HG03097 (cell line): ENCODE measurements at regions not wholly inside any gene's neighbourhood (a gene's known extent, or its start where the extent isn't known, plus 50 kb on each side); places are given as distances from the start of the nearest gene placed in this dataset.
"Not testable (repeated sequence)": the region's sequence is repeated elsewhere in the genome, so short reads cannot be mapped to it uniquely, and the experiment has no call there.

ENCODE experiments used
- ATAC-seq: cut with Tn5 transposase; IDR thresholded peaks from one replicate; pipeline ENCODE4 v1.9.1; 2021; ENCODE audit not compliant: unreplicated experiment, low FRiP score

DNA sequence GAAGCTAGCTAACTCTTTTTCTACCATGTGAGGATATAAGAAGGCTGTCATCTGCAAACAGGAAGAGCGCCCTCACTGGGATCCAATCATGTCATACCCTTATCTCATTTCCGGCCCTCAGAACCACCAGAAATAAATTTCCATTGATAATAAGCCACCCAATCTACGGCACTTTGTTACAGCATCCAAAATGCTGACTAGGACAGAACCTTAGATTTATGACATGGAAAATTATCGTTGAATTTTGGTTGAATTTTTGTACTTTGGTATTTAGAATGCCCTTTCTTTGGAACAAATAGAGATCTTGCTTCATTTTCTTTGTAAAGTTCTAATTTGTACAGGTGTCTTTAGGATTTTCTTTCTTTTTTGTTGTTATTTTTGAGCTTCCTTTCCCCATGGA is 53.3 kb upstream of the CYLC2 start:
- no peak for ATAC-seq

GRCh38 chr9:102922526-102922925 is 72.6 kb upstream of the CYLC2 start:
- ATAC-seq, result no peak

GRCh38 chr9:102911185-102911584 is 83.9 kb upstream of the CYLC2 start:
- no peak for ATAC-seq

DNA sequence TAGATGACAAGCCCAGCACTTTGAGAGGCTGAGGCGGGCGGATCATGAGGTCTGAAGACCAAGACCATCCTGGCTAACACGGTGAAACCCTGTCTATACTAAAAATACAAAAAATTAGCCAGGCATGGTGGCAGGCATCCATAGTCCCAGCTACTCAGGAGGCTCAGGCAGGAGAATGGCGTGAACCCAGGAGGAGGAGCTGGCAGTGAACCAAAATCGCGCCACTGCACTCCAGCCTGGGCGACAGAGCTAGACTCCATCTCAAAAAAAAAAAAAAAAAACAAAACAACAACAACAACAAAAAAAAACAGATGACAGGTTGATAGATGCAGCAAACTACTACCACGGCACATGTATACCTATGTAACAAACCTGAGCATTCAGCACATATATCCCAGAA is 89.3 kb upstream of the CYLC2 start:
- ATAC-seq, result not testable (repeated sequence)

- no peak for ATAC-seq
These were observed 103.1 kb upstream of the CYLC2 start for GRCh38 chr9:102892025-102892424.

DNA sequence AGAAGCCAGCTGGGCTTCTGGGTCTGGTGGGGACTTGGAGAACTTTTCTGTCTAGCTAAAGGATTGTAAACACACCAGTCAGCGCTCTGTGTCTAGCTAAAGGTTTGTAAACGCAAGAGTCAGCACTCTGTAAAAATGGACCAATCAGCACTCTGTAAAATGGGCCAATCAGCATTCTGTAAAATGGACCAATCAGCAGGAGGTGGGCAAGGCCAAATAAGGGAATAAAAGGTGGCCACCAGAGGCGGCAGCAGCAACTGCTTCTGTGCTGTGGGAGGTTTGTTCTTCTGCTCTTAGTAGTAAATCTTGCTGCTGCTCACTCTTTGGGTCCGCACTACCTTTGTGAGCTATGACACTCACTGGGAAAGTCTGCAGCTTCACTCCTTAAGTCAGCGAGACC is 106.4 kb upstream of the CYLC2 start:
- ATAC-seq, result not testable (repeated sequence)

- no peak for ATAC-seq
These were observed 119.4 kb upstream of the CYLC2 start for GRCh38 chr9:102875687-102876086.

GRCh38 chr9:102867488-102867887 is 127.6 kb upstream of the CYLC2 start:
- ATAC-seq, result no peak

- ATAC-seq, result no peak
These were observed 132.7 kb upstream of the CYLC2 start for GRCh38 chr9:102862478-102862877.

- ATAC-seq, result no peak
These were observed 139.5 kb upstream of the CYLC2 start for GRCh38 chr9:102855641-102856040.

DNA sequence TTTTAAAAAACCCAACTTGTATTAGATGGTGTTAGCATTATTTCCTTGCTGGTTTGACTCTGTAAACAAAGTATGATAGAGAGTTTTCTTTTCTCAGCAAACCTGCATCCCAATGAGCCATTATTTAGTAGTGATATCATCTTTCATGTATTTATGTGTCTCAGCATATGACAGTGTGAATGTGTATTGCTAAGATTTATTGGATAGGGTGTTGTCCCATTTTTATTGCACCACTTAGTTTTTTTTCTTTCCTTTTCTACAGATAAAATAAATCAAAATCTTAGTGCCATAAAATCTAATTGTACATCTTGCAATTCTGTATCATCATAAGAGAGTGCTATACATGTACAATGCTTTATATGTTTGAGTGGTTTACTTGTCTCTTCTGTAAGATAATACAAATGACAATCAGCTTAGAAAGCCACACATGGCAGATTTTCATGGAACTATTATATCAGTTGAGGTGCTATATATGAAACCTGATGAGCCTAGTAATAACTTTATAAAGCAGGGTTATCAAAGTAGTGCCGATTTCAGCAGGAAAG is 149.2 kb upstream of the CYLC2 start:
- ATAC-seq, result no peak

GRCh38 chr9:102844716-102845115 is 150.4 kb upstream of the CYLC2 start:
- no peak for ATAC-seq

GRCh38 chr9:102842423-102842822 is 152.7 kb upstream of the CYLC2 start:
- ATAC-seq, result no peak

DNA sequence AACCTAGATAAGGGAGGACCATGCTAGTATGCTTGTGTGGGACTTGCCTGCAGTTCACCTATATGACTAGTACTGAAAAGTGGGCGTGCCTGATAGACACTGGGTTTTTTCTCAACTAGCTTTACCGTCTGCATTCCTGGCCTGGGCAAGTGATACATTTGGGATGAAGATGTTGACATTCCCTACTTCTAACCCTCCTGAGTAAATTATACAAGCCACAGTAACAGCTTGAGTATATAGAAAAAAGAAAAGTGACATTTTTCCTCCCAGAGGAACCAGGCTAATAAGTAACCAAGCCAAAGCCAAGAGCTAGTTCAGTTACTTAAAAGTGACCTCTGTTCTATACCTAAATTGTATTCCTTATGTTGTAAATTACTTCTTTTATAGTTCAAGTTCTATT is 153.8 kb upstream of the CYLC2 start:
- no peak for ATAC-seq

GRCh38 chr9:102840335-102840734 is 154.8 kb upstream of the CYLC2 start:
- no peak for ATAC-seq

DNA sequence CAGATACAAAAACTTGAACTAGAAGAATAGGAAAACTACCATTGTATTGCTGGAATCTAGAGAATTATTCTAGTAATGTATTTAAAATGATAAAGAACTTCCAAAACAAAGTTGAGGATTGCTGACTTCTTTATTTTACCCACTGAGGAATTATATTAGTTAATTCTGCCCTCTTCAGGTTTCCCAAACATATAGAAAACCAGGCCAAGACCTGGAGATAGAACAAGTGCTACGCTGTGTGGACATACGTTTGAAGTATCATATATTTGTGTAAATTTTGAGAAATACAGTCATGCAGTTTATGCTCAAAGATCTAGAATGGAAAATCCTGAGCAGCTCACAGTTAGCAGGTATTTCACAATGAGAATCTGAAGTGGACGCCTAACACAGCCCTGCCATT is 162.3 kb upstream of the CYLC2 start:
- no peak for ATAC-seq

- no peak for ATAC-seq
These were observed 198.9 kb upstream of the CYLC2 start for GRCh38 chr9:102796244-102796643.

- no peak for ATAC-seq
These were observed 199.6 kb upstream of the CYLC2 start for GRCh38 chr9:102795532-102795931.

DNA sequence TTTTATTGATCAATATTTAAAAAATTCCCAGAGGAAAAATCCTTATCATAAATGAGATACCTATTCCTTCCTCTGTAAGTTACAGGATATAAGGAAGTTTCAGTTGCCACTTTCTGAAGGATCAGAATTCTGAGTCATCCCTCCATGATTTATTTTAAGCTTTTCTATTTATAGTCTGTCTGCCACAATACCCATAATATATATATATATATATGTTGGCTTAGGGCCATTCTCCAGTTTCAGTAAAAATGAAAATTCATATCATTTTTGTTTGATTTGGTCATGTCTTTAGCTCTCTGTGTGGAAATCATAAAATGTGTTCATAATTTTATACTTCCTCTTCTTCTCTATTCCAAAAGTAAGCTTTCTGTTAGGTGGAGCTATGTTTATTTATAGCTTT is 215.8 kb upstream of the CYLC2 start:
- no peak for ATAC-seq

- ATAC-seq, result no peak
These were observed 216.4 kb upstream of the CYLC2 start for GRCh38 chr9:102778746-102779145.

DNA sequence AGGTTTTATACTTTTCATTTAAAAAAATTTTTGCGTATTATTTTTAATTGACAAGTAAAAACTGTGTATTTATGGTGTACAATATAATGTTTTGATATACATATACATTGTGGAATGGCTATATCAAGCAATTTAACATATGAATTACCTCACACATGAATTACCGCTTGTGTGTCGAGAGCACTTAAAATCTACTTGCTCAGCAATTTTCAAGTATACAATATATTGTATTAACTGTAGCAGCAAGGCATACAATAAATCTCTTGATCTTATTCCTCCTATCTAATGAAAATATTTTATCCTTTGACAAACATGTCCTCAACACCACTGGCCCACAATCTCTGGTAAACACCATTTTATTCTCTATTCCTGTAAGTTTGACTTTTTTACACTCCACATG is 224.4 kb upstream of the CYLC2 start:
- ATAC-seq, result no peak

- no peak for ATAC-seq
These were observed 225.8 kb upstream of the CYLC2 start for GRCh38 chr9:102769307-102769706.

- no peak for ATAC-seq
These were observed 227.1 kb upstream of the CYLC2 start for GRCh38 chr9:102768002-102768401.
